ENCODE measurements at regions not wholly inside any gene's neighbourhood (a gene's known extent, or its start where the extent isn't known, plus 50 kb on each side); places are given as distances from the start of the nearest gene placed in this dataset.

DNA sequence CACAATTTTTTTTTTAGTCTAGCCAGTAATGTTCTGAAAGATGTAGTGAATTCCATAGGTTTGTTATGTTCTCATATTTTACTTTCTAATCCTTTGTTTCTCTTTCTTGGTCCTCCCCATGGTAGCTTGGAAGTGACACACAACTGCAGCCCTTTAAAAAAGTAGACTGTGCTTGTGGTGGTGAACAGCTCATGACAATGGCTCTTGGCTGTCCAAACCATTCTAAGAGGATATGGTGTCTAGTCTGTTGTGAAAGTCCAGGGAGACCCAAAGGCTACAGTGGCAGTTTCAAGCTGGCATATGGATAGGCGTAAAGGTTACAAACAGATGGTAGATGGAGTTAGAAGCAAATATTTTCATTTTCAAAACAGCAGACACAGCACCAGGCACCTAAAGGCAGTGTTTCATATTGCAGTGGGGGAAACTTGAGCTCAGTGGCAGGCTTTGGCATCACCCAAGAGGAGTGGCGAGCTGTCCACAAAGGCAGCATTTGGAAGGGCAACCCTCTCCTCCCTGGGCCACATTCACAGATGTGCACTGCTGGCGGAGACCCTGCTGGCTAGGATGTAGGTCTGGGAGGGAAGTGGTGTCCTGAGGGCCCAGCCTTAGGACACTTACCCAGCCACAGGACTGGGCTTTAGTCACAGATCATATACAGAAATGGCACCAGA is 102.1 kb downstream of the DYRK2 start:
- Histone ChIP-seq H3K27ac (ENCODE audit: low read depth, low read length) (no peak overlapping the region), H3K4me3 (ENCODE audit: insufficient read depth, low read depth, low read length) (no peak overlapping the region), H3K9ac (ENCODE audit: low read length) (no peak overlapping the region), H3K79me2 (ENCODE audit: insufficient read depth, low read length) (no peaks in the 10 kb centered on the region), H3K4me1 (ENCODE audit: insufficient read depth, low read length) (peaks cover 17% of the 10 kb centered on the region), H3K9me3 (ENCODE audit: insufficient read depth, low read depth, low read length) (no peaks in the 10 kb centered on the region), H3K36me3 (ENCODE audit: insufficient read depth, low read length) (no peaks in the 10 kb centered on the region), H4K20me1 (ENCODE audit: insufficient read depth, low read length) (no peaks in the 10 kb centered on the region), H2AFZ (ENCODE audit: low read depth, low read length) (no peak overlapping the region), H3K27me3 (ENCODE audit: insufficient read depth, low read length) (no peaks in the 10 kb centered on the region), H3K4me2 (ENCODE audit: low read length) (no peak overlapping the region)
- no peak overlapping the region for H3K4me3 Mint-ChIP-seq (ENCODE audit: unreplicated experiment)
- no peak for TF ChIP-seq EZH2 (IDR thresholded peaks at IDR 0.05; ENCODE audit: insufficient read depth, low read length)
- no peak for TF ChIP-seq CTCF (IDR thresholded peaks at IDR 0.05; ENCODE audit: insufficient read depth, low read depth, low read length)
- peaks cover 29% of the 10 kb centered on the region for H3K4me1 Mint-ChIP-seq (ENCODE audit: low read depth, unreplicated experiment)
- no peak overlapping the region for H3K27ac Mint-ChIP-seq (ENCODE audit: unreplicated experiment)
- FAIRE-seq (no peak), DNase-seq (ENCODE audit: low read depth) (no peak)
- no peaks in the 10 kb centered on the region for H3K36me3 Mint-ChIP-seq (ENCODE audit: low read depth, unreplicated experiment)
- H3K9me3 Mint-ChIP-seq (ENCODE audit: unreplicated experiment): no peaks in the 10 kb centered on the region
- H3K27me3 Mint-ChIP-seq (ENCODE audit: low read depth, unreplicated experiment): no peaks in the 10 kb centered on the region

- no peak overlapping the region for H3K4me2 ChIP-seq (ENCODE audit: low read length)
- H3K36me3 Mint-ChIP-seq (ENCODE audit: low read depth, unreplicated experiment): no peaks in the 10 kb centered on the region
- TF ChIP-seq EZH2 (IDR thresholded peaks at IDR 0.05; ENCODE audit: insufficient read depth, low read length): no peak
- no peak for TF ChIP-seq CTCF (IDR thresholded peaks at IDR 0.05; ENCODE audit: insufficient read depth, low read depth, low read length)
- H3K9ac ChIP-seq (ENCODE audit: low read length): no peak overlapping the region
- H3K4me3 Mint-ChIP-seq (ENCODE audit: unreplicated experiment): no peak overlapping the region
- no peaks in the 10 kb centered on the region for H3K27me3 ChIP-seq (ENCODE audit: insufficient read depth, low read length)
- no peaks in the 10 kb centered on the region for H3K79me2 ChIP-seq (ENCODE audit: insufficient read depth, low read length)
- H4K20me1 ChIP-seq (ENCODE audit: insufficient read depth, low read length): no peaks in the 10 kb centered on the region
- no peaks in the 10 kb centered on the region for H3K36me3 ChIP-seq (ENCODE audit: insufficient read depth, low read length)
- peak overlapping the region; percentile 34 for H3K27ac Mint-ChIP-seq (ENCODE audit: unreplicated experiment)
- FAIRE-seq: no peak
- no peak for DNase-seq (ENCODE audit: low read depth)
- H3K4me1 Mint-ChIP-seq (ENCODE audit: low read depth, unreplicated experiment): peaks cover 33% of the 10 kb centered on the region
- no peak overlapping the region for H2AFZ ChIP-seq (ENCODE audit: low read depth, low read length)
- H3K4me3 ChIP-seq (ENCODE audit: insufficient read depth, low read depth, low read length): no peak overlapping the region
- H3K27me3 Mint-ChIP-seq (ENCODE audit: low read depth, unreplicated experiment): no peaks in the 10 kb centered on the region
- no peak overlapping the region for H3K27ac ChIP-seq (ENCODE audit: low read depth, low read length)
- no peaks in the 10 kb centered on the region for H3K9me3 Mint-ChIP-seq (ENCODE audit: unreplicated experiment)
- H3K9me3 ChIP-seq (ENCODE audit: insufficient read depth, low read depth, low read length): no peaks in the 10 kb centered on the region
- peaks cover 17% of the 10 kb centered on the region for H3K4me1 ChIP-seq (ENCODE audit: insufficient read depth, low read length)
Measured at GRCh38 chr12:67751381-67751928, 102.9 kb downstream of the DYRK2 start.

GRCh38 chr12:67752226-67752732 is 103.7 kb downstream of the DYRK2 start:
- Histone ChIP-seq H2AFZ (ENCODE audit: low read depth, low read length) (no peak overlapping the region), H3K4me3 (ENCODE audit: insufficient read depth, low read depth, low read length) (no peak overlapping the region), H3K9me3 (ENCODE audit: insufficient read depth, low read depth, low read length) (no peaks in the 10 kb centered on the region), H3K4me2 (ENCODE audit: low read length) (no peak overlapping the region), H3K79me2 (ENCODE audit: insufficient read depth, low read length) (no peaks in the 10 kb centered on the region), H3K27me3 (ENCODE audit: insufficient read depth, low read length) (no peaks in the 10 kb centered on the region), H3K27ac (ENCODE audit: low read depth, low read length) (no peak overlapping the region), H3K36me3 (ENCODE audit: insufficient read depth, low read length) (no peaks in the 10 kb centered on the region), H4K20me1 (ENCODE audit: insufficient read depth, low read length) (no peaks in the 10 kb centered on the region), H3K9ac (ENCODE audit: low read length) (no peak overlapping the region), H3K4me1 (ENCODE audit: insufficient read depth, low read length) (peaks cover 17% of the 10 kb centered on the region)
- Mint-ChIP-seq H3K36me3 (ENCODE audit: low read depth, unreplicated experiment) (no peaks in the 10 kb centered on the region), H3K4me1 (ENCODE audit: low read depth, unreplicated experiment) (peaks cover 33% of the 10 kb centered on the region), H3K27me3 (ENCODE audit: low read depth, unreplicated experiment) (no peaks in the 10 kb centered on the region), H3K9me3 (ENCODE audit: unreplicated experiment) (no peaks in the 10 kb centered on the region), H3K27ac (ENCODE audit: unreplicated experiment) (no peak overlapping the region), H3K4me3 (ENCODE audit: unreplicated experiment) (no peak overlapping the region)
- FAIRE-seq: peak; percentile 34
- no peak for TF ChIP-seq EZH2 (IDR thresholded peaks at IDR 0.05; ENCODE audit: insufficient read depth, low read length)
- no peak for TF ChIP-seq CTCF (IDR thresholded peaks at IDR 0.05; ENCODE audit: insufficient read depth, low read depth, low read length)
- DNase-seq (ENCODE audit: low read depth): peak; percentile 26
